HG03135 (cell line): ENCODE measurements at regions not wholly inside any gene's neighbourhood (a gene's known extent, or its start where the extent isn't known, plus 50 kb on each side); places are given as distances from the start of the nearest gene placed in this dataset.
"Not testable (repeated sequence)": the region's sequence is repeated elsewhere in the genome, so short reads cannot be mapped to it uniquely, and the experiment has no call there.

Experiments
- ATAC-seq: cut with Tn5 transposase; IDR thresholded peaks from one replicate; pipeline ENCODE4 v1.9.1; 2021; ENCODE audit warnings: mild to moderate bottlenecking, moderate library complexity; ENCODE audit not compliant: unreplicated experiment

DNA sequence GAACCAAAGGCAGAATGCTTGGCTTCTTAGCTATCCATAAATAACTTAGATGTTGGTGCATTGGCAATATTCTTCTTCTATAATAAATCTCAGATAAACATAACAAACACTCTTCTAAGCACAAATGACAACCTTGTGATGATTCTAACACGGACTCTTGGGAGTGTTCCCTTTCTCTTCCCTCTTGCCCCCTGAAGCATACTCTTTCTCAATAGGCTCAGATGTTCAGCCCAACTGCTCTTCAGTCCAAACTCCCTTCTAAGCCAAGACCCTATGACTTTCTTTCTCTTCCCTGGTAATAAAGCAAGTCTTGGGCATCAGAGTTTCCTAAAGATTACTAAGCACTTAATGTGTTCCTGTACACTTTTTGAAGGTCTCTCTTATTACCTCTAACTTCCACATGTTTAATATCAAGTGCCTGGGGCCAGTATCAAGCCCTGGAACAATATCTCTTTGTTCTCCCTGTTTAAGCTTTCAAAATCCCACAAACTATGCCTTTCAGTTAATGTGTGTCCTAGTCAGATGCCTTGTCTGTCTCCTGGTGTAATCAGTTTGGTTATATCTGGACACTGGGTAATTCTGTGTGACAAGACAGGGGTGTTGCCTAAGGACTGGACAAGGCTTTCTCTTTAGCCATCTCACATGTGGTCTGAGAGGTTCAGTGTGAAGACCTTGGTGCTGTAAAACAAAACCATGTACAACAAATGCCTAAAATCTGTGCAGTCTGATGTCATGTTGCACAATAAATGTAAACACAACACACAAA, 92.9 kb upstream of the IVNS1ABP start:
- no peak for ATAC-seq

GRCh38 chr1:185409345-185409744, 92.3 kb upstream of the IVNS1ABP start:
- no peak for ATAC-seq

- ATAC-seq, result no peak
Observed at GRCh38 chr1:185408700-185409270, 91.7 kb upstream of the IVNS1ABP start.

- ATAC-seq, result no peak
Observed at GRCh38 chr1:185406691-185407009, 89.6 kb upstream of the IVNS1ABP start.

DNA sequence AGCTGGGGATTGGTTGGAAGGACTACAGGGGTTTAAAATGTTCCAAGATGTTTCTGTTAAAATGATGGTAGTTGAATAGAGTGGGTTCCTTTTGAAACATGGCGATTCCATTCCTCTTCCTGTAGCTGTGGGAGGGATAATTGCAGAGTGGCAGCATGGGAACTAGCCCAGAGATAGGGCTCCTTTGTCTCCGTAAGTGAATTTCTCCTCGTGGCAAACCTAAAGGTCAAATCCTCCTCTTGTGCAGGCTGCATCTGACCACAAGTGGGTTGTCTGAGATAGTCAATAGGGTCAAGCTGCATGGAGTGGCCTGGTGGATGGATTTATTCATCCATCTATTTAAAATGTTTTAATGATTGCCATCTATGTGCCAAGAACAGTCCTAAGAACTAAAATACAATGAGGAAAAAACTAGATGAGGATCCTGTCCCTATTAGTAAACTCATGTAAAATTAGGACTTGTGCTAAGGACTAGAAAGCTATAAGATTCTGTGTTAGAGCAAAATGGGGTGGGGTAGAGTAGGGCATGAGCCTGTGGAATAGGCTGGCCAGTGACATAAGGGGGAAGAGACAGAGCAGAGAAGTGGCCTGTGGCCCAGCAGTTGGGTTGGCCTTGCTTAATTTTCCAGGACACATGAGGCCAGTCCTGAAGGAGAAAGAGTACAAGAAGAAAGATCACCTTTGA, 89.1 kb upstream of the IVNS1ABP start:
- ATAC-seq, result no peak

- no peak for ATAC-seq
Observed at GRCh38 chr1:185404907-185405568, 88.0 kb upstream of the IVNS1ABP start.

- ATAC-seq, result no peak
Observed at GRCh38 chr1:185404291-185404690, 87.2 kb upstream of the IVNS1ABP start.

DNA sequence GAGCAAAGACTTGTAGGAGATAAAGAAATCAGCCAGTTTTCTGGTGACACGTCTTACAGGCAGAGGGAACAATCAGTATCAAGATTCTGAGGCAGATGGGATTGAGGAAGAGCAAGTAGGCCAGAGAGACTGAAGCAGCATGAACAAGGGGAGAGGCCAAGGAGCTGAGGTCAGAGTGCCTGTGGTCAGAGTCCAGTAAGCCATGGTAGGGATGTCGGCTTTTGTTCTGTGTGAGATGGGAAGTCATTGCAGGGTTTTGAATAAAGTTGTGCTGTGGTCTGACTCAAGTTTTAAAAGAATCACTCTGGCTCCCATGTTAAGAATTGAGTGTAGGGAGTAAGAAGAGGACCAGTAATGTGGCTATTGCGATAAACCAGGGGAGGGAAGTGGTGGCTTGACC, 85.9 kb upstream of the IVNS1ABP start:
- ATAC-seq, result no peak

DNA sequence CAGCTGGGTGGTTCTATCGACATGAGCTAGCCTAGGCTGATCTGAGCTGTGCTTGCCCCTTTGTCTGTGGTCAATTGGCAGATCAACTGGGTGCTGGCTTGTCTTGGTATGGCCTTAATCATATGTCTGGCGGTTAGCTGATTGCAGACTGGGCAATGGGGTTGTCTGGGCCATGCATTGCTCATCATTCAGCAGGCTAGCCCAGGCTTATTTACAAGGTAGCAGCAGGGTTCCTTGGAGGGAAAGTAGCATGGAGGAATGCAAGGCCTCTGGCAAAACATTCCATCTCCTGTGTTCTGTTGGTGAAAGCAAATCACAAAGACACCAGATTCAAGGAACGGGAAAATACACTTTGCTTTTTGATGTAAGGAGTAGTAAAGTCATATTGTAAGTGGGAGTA, 84.0 kb upstream of the IVNS1ABP start:
- no peak for ATAC-seq

GRCh38 chr1:185400052-185400451, 83.0 kb upstream of the IVNS1ABP start:
- no peak for ATAC-seq

GRCh38 chr1:185398599-185398998, 81.6 kb upstream of the IVNS1ABP start:
- no peak for ATAC-seq

DNA sequence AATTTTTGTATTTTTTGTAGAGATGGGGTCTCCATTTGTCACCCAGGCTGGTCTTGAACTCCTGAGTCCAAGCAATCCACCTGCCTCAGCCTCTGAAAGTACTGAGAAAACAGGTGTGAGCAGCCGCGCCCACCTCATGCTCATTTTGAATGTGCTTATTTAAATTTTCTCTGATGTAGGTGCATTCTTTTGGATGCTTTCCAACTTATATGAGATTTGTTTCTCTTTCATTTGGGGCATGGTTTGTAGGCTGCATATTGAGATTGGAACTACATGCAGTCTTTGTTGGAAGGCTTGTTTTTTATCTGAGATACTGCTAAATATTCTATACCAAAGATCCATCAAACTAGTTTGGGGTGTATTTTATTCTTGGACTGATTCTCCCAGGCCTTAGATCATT, 81.0 kb upstream of the IVNS1ABP start:
- no peak for ATAC-seq

DNA sequence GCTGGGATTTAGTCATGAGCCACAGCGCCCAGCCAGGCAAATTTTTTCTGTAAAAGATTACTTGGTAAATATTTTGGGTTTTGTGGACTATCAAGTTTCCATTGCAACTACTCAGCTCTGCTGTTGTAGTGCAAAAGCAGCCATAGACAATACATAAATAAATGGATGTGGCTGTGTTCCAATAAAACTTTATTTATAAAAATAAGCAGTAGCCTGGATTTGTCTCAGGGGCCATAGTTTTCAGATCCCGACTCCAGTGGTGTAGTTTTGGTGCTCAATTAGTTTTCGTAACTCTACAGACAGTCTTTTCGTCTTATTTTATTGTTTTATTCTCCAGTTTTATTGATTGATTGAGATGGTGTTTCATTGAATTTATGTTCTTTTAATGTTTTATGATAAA, 80.1 kb upstream of the IVNS1ABP start:
- no peak for ATAC-seq

DNA sequence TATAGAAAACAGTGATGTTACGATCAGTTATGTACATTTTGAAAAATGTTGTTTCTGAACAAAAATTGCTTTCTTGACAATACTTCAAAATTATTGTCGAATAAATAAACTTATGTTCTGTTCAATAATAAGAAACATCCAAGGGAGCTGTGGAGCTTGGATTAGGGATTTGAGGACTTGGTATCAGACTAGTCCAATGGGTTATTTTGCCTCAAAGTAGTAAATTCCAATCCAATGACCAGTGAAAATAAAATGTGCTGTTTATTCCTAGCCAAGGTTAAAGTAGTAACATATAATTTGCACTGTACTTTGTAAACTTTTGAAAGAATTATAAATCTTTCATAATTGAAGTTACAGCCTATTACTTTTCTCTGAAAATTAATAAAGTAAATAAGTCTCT, 79.1 kb upstream of the IVNS1ABP start:
- no peak for ATAC-seq

GRCh38 chr1:185393815-185394214, 76.8 kb upstream of the IVNS1ABP start:
- no peak for ATAC-seq

DNA sequence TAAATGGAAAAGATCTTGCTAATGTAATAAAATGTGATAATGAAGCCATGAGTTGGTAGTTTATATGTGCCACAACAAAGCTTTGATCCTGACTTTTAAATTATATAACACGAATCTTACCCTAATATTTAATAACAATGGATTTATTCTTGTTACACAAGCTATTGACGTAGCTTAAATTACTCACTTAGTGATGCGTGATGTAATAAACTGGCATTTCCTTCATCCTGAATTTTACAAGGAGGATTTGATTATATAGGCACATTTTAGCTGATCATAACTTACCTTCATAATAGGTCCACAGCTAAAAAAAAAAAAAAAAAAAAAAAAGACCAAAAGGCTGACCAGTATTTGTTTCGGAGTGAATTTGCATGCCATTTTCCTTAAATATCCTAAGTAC, 76.2 kb upstream of the IVNS1ABP start:
- no peak for ATAC-seq

- ATAC-seq, result no peak
Observed at GRCh38 chr1:185388815-185389214, 71.8 kb upstream of the IVNS1ABP start.

DNA sequence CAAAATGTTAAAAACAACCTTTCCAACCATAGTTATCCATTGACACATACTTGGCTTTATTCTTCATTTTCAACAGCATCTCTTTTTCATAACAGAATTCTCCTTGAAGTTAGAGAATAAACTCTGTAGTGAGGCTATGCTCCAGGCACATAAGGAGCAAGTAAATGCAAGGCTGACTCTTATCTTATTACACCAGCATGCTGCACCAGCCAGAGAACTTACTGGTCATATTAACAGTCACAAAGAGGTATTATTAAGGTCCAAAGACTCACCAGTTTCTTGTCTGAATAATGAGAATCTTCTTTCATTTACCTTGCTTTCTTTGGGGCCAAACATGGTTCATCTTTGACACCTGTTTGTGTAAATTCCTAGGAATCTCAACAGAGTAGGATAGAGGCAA, 71.3 kb upstream of the IVNS1ABP start:
- no peak for ATAC-seq

- no peak for ATAC-seq
Observed at GRCh38 chr1:185385991-185386390, 68.9 kb upstream of the IVNS1ABP start.

DNA sequence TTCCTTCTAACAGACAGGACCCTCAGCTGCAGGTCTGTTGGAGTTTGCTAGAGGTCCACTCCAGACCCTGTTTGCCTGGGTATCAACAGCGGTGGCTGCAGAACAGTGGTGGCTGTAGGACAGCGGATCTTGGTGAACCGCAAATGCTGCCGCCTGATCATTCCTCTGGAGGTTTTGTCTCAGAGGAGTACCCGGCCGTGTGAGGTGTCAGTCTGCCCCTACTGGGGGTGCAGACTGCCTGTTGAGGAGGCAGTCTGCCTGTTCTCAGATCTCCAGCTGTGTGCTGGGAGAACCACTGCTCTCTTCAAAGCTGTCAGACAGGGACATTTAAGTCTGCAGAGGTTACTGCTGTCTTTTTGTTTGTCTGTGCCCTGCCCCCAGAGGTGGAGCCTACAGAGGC, 66.8 kb upstream of the IVNS1ABP start:
- ATAC-seq, result not testable (repeated sequence)

DNA sequence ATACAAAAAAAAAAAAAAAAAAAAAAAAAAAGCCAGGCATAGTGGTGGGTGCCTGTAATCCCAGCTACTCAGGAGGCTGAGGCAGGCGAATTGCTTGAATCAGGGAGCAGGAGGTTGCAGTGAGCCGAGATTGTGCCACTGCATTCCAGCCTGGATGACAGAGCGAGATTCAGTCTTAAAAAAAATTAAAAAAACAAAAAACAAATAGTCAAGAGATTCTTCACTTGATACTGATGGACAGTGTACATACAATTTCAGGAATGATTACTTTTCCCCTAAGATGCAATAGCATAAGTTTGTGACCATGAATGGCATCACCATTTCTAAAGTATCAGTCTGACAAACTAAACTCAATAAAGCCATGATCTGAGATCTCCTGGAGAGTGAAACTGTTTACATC, 60.8 kb upstream of the IVNS1ABP start:
- ATAC-seq, result no peak
